IMR-90 (cell line): ENCODE measurements at regions not wholly inside any gene's neighbourhood (a gene's known extent, or its start where the extent isn't known, plus 50 kb on each side); places are given as distances from the start of the nearest gene placed in this dataset.

ENCODE experiments used
- ATAC-seq: fragments of 200-7000 bp; cut with Tn5 transposase; 2 replicates; pipeline ENCODE4 v1.9.1; 2020; ENCODE audit warnings: low read depth, mild to moderate bottlenecking, moderate library complexity
- BruUV-seq: library from RNA; stranded (reverse); fragments of 400-500 nt; replicated peaks from 2 replicates; lab custom pipeline; 2021; lab: Mats Ljungman, UMichigan
- CTCF ChIA-PET: fragments of 300-600 bp; formaldehyde crosslinking; extraction: SDS; loops from one replicate; lab custom pipeline; 2021; ENCODE audit warnings: antibody characterized with exemption; lab: Yijun Ruan, JAX
- POLR2A ChIA-PET: fragments of 300-600 bp; sonication (Branson Sonifier 250); formaldehyde crosslinking; loops from one replicate; lab custom pipeline; 2022; ENCODE audit warnings: antibody characterized with exemption; ENCODE audit not compliant: unreplicated experiment; lab: Charles Lee
- DNase-seq: peaks from one replicate; pipeline ENCODE4 v3.0.0; 2013
- H2AFZ ChIP-seq: replicated peaks from 2 replicates; pipeline ENCODE3; 2013; ENCODE audit warnings: low read length, mild to moderate bottlenecking; ENCODE audit not compliant: poor library complexity
- H2AK5ac ChIP-seq: 2 replicates; pipeline ENCODE4 v1.6.1; 2013; ENCODE audit warnings: low read depth, low read length, inconsistent platforms
- H2AK9ac ChIP-seq: replicated peaks from 2 replicates; pipeline ENCODE3; 2013; ENCODE audit warnings: mild to moderate bottlenecking, low read depth, low read length, moderate library complexity; ENCODE audit not compliant: poor library complexity
- H2BK120ac ChIP-seq: 2 replicates; pipeline ENCODE4 v1.6.1; 2013; ENCODE audit warnings: low read depth, low read length, inconsistent platforms
- H2BK15ac ChIP-seq: 3 replicates; pipeline ENCODE4 v1.6.1; 2013; ENCODE audit warnings: low read depth, low read length, inconsistent platforms
- H2BK20ac ChIP-seq: 2 replicates; pipeline ENCODE4 v1.6.1; 2013; ENCODE audit warnings: low read depth, mild to moderate bottlenecking, inconsistent platforms, low read length, moderate library complexity
- H2BK5ac ChIP-seq: 2 replicates; pipeline ENCODE4 v1.6.1; 2013; ENCODE audit warnings: mild to moderate bottlenecking, low read depth, low read length, inconsistent platforms; ENCODE audit not compliant: poor library complexity, severe bottlenecking
- H3K14ac ChIP-seq: replicated peaks from 2 replicates; pipeline ENCODE4 v1.6.1; 2013; ENCODE audit warnings: low read depth, low read length, inconsistent platforms
- H3K18ac ChIP-seq: 2 replicates; pipeline ENCODE4 v1.6.1; 2013; ENCODE audit warnings: low read depth, low read length, control low read depth
- H3K23ac ChIP-seq: 2 replicates; pipeline ENCODE4 v1.6.1; 2013; ENCODE audit warnings: low read depth, low read length, inconsistent platforms
- H3K27ac ChIP-seq: 2 replicates; pipeline ENCODE4 v1.5.1; 2013; ENCODE audit warnings: mild to moderate bottlenecking, control low read depth, low read length; ENCODE audit not compliant: insufficient read depth
- H3K27me3 ChIP-seq: 2 replicates; pipeline ENCODE4 v1.6.1; 2013; ENCODE audit warnings: low read length; ENCODE audit not compliant: control insufficient read depth, insufficient read depth
- H3K36me3 ChIP-seq: 2 replicates; pipeline ENCODE4 v1.6.1; 2013; ENCODE audit warnings: low read length, mixed read lengths; ENCODE audit not compliant: control insufficient read depth, insufficient read depth
- H3K4ac ChIP-seq: 2 replicates; pipeline ENCODE4 v1.6.1; 2013; ENCODE audit warnings: low read depth, low read length, inconsistent platforms
- H3K4me1 ChIP-seq: 2 replicates; pipeline ENCODE4 v1.6.1; 2013; ENCODE audit warnings: low read length, mixed read lengths; ENCODE audit not compliant: control insufficient read depth, insufficient read depth
- H3K4me2 ChIP-seq: 2 replicates; pipeline ENCODE4 v1.6.1; 2013; ENCODE audit warnings: low read depth, mild to moderate bottlenecking, control low read depth, low read length, moderate library complexity
- H3K4me3 ChIP-seq: 2 replicates; pipeline ENCODE4 v1.5.1; 2013; ENCODE audit warnings: low read depth, mild to moderate bottlenecking, control low read depth, low read length, moderate library complexity; ENCODE audit not compliant: insufficient read depth
- H3K56ac ChIP-seq: 2 replicates; pipeline ENCODE4 v1.6.1; 2013; ENCODE audit warnings: low read length, inconsistent platforms; ENCODE audit not compliant: insufficient read depth; ENCODE audit errors: extremely low read depth
- H3K79me1 ChIP-seq, 2 experiments: 2 replicates each; pipeline ENCODE4 v1.6.1; 2013; ENCODE audit warnings: low read length in 2 of 2, inconsistent platforms in 1 of 2, low read depth in 1 of 2
- H3K9ac ChIP-seq: 2 replicates; pipeline ENCODE4 v1.6.1; 2013; ENCODE audit warnings: low read depth, low read length, control low read depth
- H3K9me1 ChIP-seq: 2 replicates; pipeline ENCODE4 v1.6.1; 2013; ENCODE audit warnings: low read length, inconsistent platforms; ENCODE audit not compliant: insufficient read depth
- H3K9me3 ChIP-seq: 2 replicates; pipeline ENCODE4 v1.6.1; 2013; ENCODE audit warnings: low read length; ENCODE audit not compliant: control insufficient read depth, insufficient read depth
- H4K20me1 ChIP-seq: 2 replicates; pipeline ENCODE4 v1.6.1; 2013; ENCODE audit warnings: low read length, inconsistent platforms; ENCODE audit not compliant: insufficient read depth
- H4K5ac ChIP-seq: 2 replicates; pipeline ENCODE4 v1.6.1; 2013; ENCODE audit warnings: mild to moderate bottlenecking, low read depth, low read length, control low read depth
- H4K8ac ChIP-seq, 2 experiments: 2 replicates each; pipeline ENCODE4 v1.6.1; 2013; ENCODE audit warnings: low read depth in 2 of 2, low read length in 2 of 2, control low read depth in 1 of 2, inconsistent platforms in 1 of 2
- H4K91ac ChIP-seq: 2 replicates; pipeline ENCODE4 v1.6.1; 2013; ENCODE audit warnings: low read depth, low read length, inconsistent platforms; ENCODE audit not compliant: insufficient read depth
- MAFK ChIP-seq: IDR thresholded peaks from 2 replicates; pipeline ENCODE4 v1.6.1; 2012; ENCODE audit warnings: low read depth, low read length, improper control_type of control experiment
- RAD21 ChIP-seq: IDR thresholded peaks from 2 replicates; pipeline ENCODE4 v1.6.1; 2012; ENCODE audit warnings: low read length, improper control_type of control experiment
- WGBS, 2 experiments: methylation state at CpG; one replicate each; pipeline versions ENCODE4 v1.1.5 to v1.1.7; 2013; ENCODE audit warnings: missing lambda C conversion rate in 2 of 2; ENCODE audit not compliant: insufficient read length in 1 of 2; ENCODE audit errors: extremely low coverage in 2 of 2; 5-methylcytosine and 5-hydroxymethylcytosine counted together
- dilution Hi-C: fragments of 300-500 bp; cut with HindIII; formaldehyde crosslinking; loops from one replicate; pipeline ENCODE4 v1.14.3; 2018; ENCODE audit warnings: low sequenced_read_pairs; ENCODE audit not compliant: unreplicated experiment
- in situ Hi-C: fragments of 300-500 bp; cut with MboI; formaldehyde crosslinking; loops from 3 replicates; pipeline ENCODE4 v1.14.3; 2019; ENCODE audit warnings: low sequenced_read_pairs, inconsistent platforms, mixed read lengths
- intact Hi-C: fragments of 100-400 bp; cut with micrococcal nuclease; formaldehyde crosslinking; loops from 2 replicates; pipeline ENCODE4 v1.10.0; 2022
- TF ChIP-seq, protein P1 (sequence below): fragments of 150-350 bp; IDR thresholded peaks from 2 replicates; pipeline ENCODE4 v1.6.1; 2017; ENCODE audit warnings: mild to moderate bottlenecking, antibody characterized with exemption, low read length, low read depth

DNA sequence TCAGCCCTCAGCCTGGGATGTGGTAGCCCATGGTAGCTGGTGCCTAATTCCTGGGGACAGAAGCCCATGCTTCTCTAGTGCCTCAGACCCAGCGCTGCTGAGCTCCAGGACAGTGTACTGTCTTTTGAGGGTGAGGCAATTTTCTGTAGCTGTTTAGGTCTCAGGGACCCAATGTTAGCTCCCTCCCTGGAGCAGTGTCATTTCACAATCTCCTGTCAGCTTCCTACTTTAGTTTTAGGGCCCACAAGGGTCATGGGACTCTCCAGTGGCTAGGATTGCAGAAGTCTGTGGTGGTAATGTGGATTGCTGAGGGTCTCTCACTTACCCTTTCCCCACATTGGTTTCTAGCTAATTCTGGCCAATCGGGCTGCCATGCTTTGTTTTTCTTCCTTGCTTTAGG is 67.7 kb upstream of the CCL21 start:
- WGBS, 2 experiments, result no CpG with 5 or more reads among the region's 2 CpGs
- no peak overlapping the region for H2BK20ac ChIP-seq

More for the DNA sequence above, 67.7 kb upstream of the CCL21 start:
- intact Hi-C loops (no loop called here), in situ Hi-C loops (no loop called here), dilution Hi-C loops (no loop called here)
- Histone ChIP-seq H3K27ac (no peak overlapping the region), H3K14ac (no peak overlapping the region), H4K8ac (no peak overlapping the region), H3K4ac (no peak overlapping the region), H3K27me3 (no peaks in the 10 kb centered on the region; the same call in none of the 2 replicates), H3K9me3 (no peaks in the 10 kb centered on the region), H3K4me2 (no peak overlapping the region), H3K79me1 (no peaks in the 10 kb centered on the region), H3K36me3 (no peaks in the 10 kb centered on the region), H2AFZ (no peak overlapping the region), H4K20me1 (no peaks in the 10 kb centered on the region), H2AK5ac (no peak overlapping the region), H3K9ac (no peak overlapping the region), H4K5ac (no peak overlapping the region), H2AK9ac (no peak overlapping the region), H3K4me1 (no peaks in the 10 kb centered on the region), H3K23ac (no peak overlapping the region), H3K18ac (no peak overlapping the region), H2BK15ac (no peak overlapping the region), H4K91ac (no peak overlapping the region), H3K9me1 (no peaks in the 10 kb centered on the region), H3K56ac (no peak overlapping the region), H3K4me3 (no peak overlapping the region), H2BK120ac (no peak overlapping the region), H2BK5ac (no peak overlapping the region)
- ATAC-seq, result no peak
- ChIA-PET CTCF (no interaction called here), POLR2A (no interaction called here)
- DNase-seq, result no peak
- BruUV-seq, result no TSS peak
- TF ChIP-seq, protein P1, sequence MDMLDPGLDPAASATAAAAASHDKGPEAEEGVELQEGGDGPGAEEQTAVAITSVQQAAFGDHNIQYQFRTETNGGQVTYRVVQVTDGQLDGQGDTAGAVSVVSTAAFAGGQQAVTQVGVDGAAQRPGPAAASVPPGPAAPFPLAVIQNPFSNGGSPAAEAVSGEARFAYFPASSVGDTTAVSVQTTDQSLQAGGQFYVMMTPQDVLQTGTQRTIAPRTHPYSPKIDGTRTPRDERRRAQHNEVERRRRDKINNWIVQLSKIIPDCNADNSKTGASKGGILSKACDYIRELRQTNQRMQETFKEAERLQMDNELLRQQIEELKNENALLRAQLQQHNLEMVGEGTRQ, result no peak
- TF ChIP-seq RAD21, result no peak
- TF ChIP-seq MAFK, result no peak
